ENCODE measurements at regions not wholly inside any gene's neighbourhood (a gene's known extent, or its start where the extent isn't known, plus 50 kb on each side); places are given as distances from the start of the nearest gene placed in this dataset.

GRCh38 chrX:110414273-110414672, 55.6 kb downstream of the RTL9 start:
- Mint-ChIP-seq H3K36me3 (ENCODE audit: low read depth) (no peaks in the 10 kb centered on the region), H3K27ac (no peak overlapping the region), H3K4me3 (no peak overlapping the region), H3K9me3 (no peaks in the 10 kb centered on the region), H3K4me1 (peaks cover 5% of the 10 kb centered on the region), H3K27me3 (peaks cover 1% of the 10 kb centered on the region)
- DNase-seq (no peak), ATAC-seq (ENCODE audit: low read depth) (no peak)
- ChIA-PET POLR2A (interaction anchor here (0.7 kb wide), 1 partner anchor 272 kb away, joined by 3 read pairs; no protein-coding TSS in a partner anchor), CTCF (interaction anchor here (1.3 to 11.2 kb wide), 3 partner anchors 255 to 268 kb away, joined by 4 to 213 read pairs (median 63); no protein-coding TSS in a partner anchor)
- TF ChIP-seq CTCF (IDR thresholded peaks at IDR 0.05): no peak
- intact Hi-C loops (cut with micrococcal nuclease): no loop called here

GRCh38 chrX:110414679-110415439, 56.2 kb downstream of the RTL9 start:
- CTCF ChIA-PET: interaction anchor here (8.7 to 11.2 kb wide), 2 partner anchors 255 to 268 kb away, joined by 63 to 213 read pairs; no protein-coding TSS in a partner anchor
- no peak overlapping the region for H3K4me3 Mint-ChIP-seq
- intact Hi-C loops (cut with micrococcal nuclease): no loop called here

DNA sequence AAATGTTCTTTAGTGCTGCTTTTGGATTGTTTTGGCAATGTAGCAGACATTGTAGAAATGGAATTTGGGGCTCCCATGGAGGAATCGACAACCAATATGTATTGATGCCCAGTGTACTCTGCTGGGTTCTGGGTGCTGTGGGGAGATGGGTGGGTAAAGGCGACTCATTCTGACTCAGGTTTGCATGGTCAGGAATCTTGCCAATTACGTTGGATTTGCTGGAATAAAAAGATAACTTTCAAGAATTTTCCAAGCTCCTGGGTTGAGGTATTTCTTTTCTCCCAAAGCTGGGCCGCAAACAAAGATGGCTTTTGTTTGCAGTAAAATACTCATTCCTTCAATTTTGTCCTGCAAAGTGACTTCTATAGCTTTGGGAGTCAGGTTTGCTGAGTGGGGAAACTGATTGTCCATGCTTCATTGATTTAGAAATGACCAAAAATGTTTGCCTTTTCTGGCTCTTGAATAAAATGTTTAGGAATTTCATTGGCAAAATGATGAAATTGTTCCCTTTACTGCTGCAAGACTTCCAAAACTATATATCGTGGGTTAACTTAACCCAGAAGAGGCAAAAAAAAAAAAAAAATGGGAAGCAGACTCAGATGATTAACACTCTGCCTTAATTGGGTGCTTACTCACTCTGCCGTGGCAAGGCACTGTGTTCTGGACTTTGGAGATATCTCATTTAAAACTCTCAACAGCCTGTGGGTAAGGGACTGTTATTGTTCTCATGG, 57.0 kb downstream of the RTL9 start:
- H3K9me3 Mint-ChIP-seq: no peaks in the 10 kb centered on the region
- intact Hi-C loops (cut with micrococcal nuclease): no loop called here
- ChIA-PET CTCF (interaction anchor here (11.2 kb wide), 1 partner anchor 269 kb away, joined by 63 read pairs; no protein-coding TSS in a partner anchor), POLR2A (no interaction called here)
- peaks cover 1% of the 10 kb centered on the region for H3K27me3 Mint-ChIP-seq
- H3K27ac Mint-ChIP-seq: no peak overlapping the region
- peaks cover 5% of the 10 kb centered on the region for H3K4me1 Mint-ChIP-seq
- no peaks in the 10 kb centered on the region for H3K36me3 Mint-ChIP-seq (ENCODE audit: low read depth)
- TF ChIP-seq CTCF (IDR thresholded peaks at IDR 0.05): no peak
- ATAC-seq (ENCODE audit: low read depth): no peak
- no peak overlapping the region for H3K4me3 Mint-ChIP-seq
- no peak for DNase-seq

More at GRCh38 chrX:110414679-110415439, 56.2 kb downstream of the RTL9 start:
- ATAC-seq (ENCODE audit: low read depth) (no peak), DNase-seq (no peak)
- Mint-ChIP-seq H3K36me3 (ENCODE audit: low read depth) (no peaks in the 10 kb centered on the region), H3K4me1 (peaks cover 5% of the 10 kb centered on the region), H3K27ac (no peak overlapping the region), H3K9me3 (no peaks in the 10 kb centered on the region), H3K27me3 (peaks cover 1% of the 10 kb centered on the region)
- POLR2A ChIA-PET: no interaction called here
- TF ChIP-seq CTCF (IDR thresholded peaks at IDR 0.05): no peak

DNA sequence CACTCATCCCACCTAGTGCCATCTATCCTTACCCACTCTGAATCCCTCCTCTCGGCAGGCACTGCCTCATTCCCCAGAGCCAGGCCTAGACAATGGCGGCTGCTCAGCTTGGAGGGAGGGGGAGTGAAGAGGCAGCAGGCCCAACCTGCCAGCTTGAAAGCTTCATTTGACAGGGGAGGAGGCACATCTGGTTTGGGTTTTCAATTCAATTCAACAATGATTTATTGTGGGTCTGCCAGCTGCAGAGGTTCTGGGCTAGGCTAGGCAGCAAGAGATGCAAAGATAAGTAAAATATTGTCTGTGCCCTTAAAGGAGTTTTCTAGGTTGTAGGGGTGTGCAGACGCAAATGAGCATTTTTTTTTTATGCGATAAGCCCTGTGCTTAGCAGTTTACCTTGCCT, 58.5 kb downstream of the RTL9 start:
- Mint-ChIP-seq H3K36me3 (ENCODE audit: low read depth) (no peaks in the 10 kb centered on the region), H3K9me3 (no peaks in the 10 kb centered on the region), H3K27ac (no peak overlapping the region), H3K27me3 (peaks cover 1% of the 10 kb centered on the region), H3K4me3 (no peak overlapping the region), H3K4me1 (peaks cover 5% of the 10 kb centered on the region)
- ATAC-seq (ENCODE audit: low read depth): no peak
- DNase-seq: no peak
- TF ChIP-seq CTCF (IDR thresholded peaks at IDR 0.05): no peak
- intact Hi-C loops (cut with micrococcal nuclease): no loop called here
- ChIA-PET CTCF (interaction anchor here (1.1 to 11.2 kb wide), 3 partner anchors 256 to 270 kb away, joined by 5 to 63 read pairs (median 5); no protein-coding TSS in a partner anchor), POLR2A (no interaction called here)
